HUES48 (cell line): ENCODE measurements at regions not wholly inside any gene's neighbourhood (a gene's known extent, or its start where the extent isn't known, plus 50 kb on each side); places are given as distances from the start of the nearest gene placed in this dataset.

Experiments used
- H3K27ac ChIP-seq: one replicate; pipeline ENCODE4 v1.7.0; 2013; ENCODE audit warnings: low read depth, low read length, inconsistent platforms
- H3K27me3 ChIP-seq: 2 replicates; pipeline ENCODE4 v1.6.1; 2013; ENCODE audit warnings: mild to moderate bottlenecking, low read length; ENCODE audit not compliant: control insufficient read depth, insufficient read depth
- H3K36me3 ChIP-seq: 2 replicates; pipeline ENCODE4 v1.6.1; 2013; ENCODE audit warnings: low read length; ENCODE audit not compliant: control insufficient read depth, insufficient read depth
- H3K4me1 ChIP-seq: 2 replicates; pipeline ENCODE4 v1.6.1; 2013; ENCODE audit warnings: mild to moderate bottlenecking, low read length; ENCODE audit not compliant: control insufficient read depth, insufficient read depth
- H3K4me3 ChIP-seq: 2 replicates; pipeline ENCODE4 v1.5.1; 2013; ENCODE audit warnings: mild to moderate bottlenecking, low read depth, low read length
- H3K9ac ChIP-seq: 2 replicates; pipeline ENCODE4 v1.6.1; 2013; ENCODE audit warnings: mild to moderate bottlenecking, low read depth, low read length, moderate library complexity
- H3K9me3 ChIP-seq: 2 replicates; pipeline ENCODE4 v1.6.1; 2013; ENCODE audit warnings: low read length; ENCODE audit not compliant: control insufficient read depth, insufficient read depth

- no peaks in the 10 kb centered on the region for H3K36me3 ChIP-seq
- no peaks in the 10 kb centered on the region for H3K27me3 ChIP-seq
- H3K9me3 ChIP-seq: no peaks in the 10 kb centered on the region
- H3K9ac ChIP-seq: no peak overlapping the region
- no peak overlapping the region for H3K27ac ChIP-seq
- 0 out of 2 replicates have a peak, but pooled peaks cover 3% of the 10 kb centered on the region for H3K4me1 ChIP-seq
- no peak overlapping the region for H3K4me3 ChIP-seq
These were observed 454.9 kb downstream of the ADRA2A start for GRCh38 chr10:111531690-111532089.

- Histone ChIP-seq H3K4me3 (no peak overlapping the region), H3K4me1 (0 out of 2 replicates have a peak, but pooled peaks cover 3% of the 10 kb centered on the region), H3K9me3 (no peaks in the 10 kb centered on the region), H3K27ac (no peak overlapping the region), H3K36me3 (no peaks in the 10 kb centered on the region), H3K27me3 (no peaks in the 10 kb centered on the region), H3K9ac (no peak overlapping the region)
These were observed 455.3 kb downstream of the ADRA2A start for GRCh38 chr10:111532139-111532538.

- no peaks in the 10 kb centered on the region for H3K4me1 ChIP-seq
- no peak overlapping the region for H3K27ac ChIP-seq
- H3K9me3 ChIP-seq: no peaks in the 10 kb centered on the region
- H3K9ac ChIP-seq: no peak overlapping the region
- H3K36me3 ChIP-seq: no peaks in the 10 kb centered on the region
- no peaks in the 10 kb centered on the region for H3K27me3 ChIP-seq
- H3K4me3 ChIP-seq: no peak overlapping the region
These were observed 462.4 kb downstream of the ADRA2A start for GRCh38 chr10:111539246-111539645.

- no peak overlapping the region for H3K9ac ChIP-seq
- H3K36me3 ChIP-seq: no peaks in the 10 kb centered on the region
- H3K4me1 ChIP-seq: peaks cover 5% of the 10 kb centered on the region; the same call in 1 of the 2 replicates
- H3K9me3 ChIP-seq: no peaks in the 10 kb centered on the region
- H3K4me3 ChIP-seq: no peak overlapping the region
- no peak overlapping the region for H3K27ac ChIP-seq
- no peaks in the 10 kb centered on the region for H3K27me3 ChIP-seq
These were observed 467.0 kb downstream of the ADRA2A start for GRCh38 chr10:111543854-111544253.

GRCh38 chr10:111545861-111546605 is 469.2 kb downstream of the ADRA2A start:
- Histone ChIP-seq H3K36me3 (no peaks in the 10 kb centered on the region), H3K27ac (no peak overlapping the region), H3K4me3 (no peak overlapping the region), H3K27me3 (no peaks in the 10 kb centered on the region), H3K9me3 (no peaks in the 10 kb centered on the region), H3K9ac (no peak overlapping the region), H3K4me1 (peaks cover 5% of the 10 kb centered on the region; the same call in 1 of the 2 replicates)

- no peak overlapping the region for H3K4me3 ChIP-seq
- H3K9me3 ChIP-seq: no peaks in the 10 kb centered on the region
- no peak overlapping the region for H3K27ac ChIP-seq
- H3K27me3 ChIP-seq: no peaks in the 10 kb centered on the region
- H3K36me3 ChIP-seq: no peaks in the 10 kb centered on the region
- H3K9ac ChIP-seq: no peak overlapping the region
- H3K4me1 ChIP-seq: peaks cover 5% of the 10 kb centered on the region; the same call in 1 of the 2 replicates
These were observed 471.4 kb downstream of the ADRA2A start for GRCh38 chr10:111548084-111548726.

- no peaks in the 10 kb centered on the region for H3K27me3 ChIP-seq
- H3K4me3 ChIP-seq: no peak overlapping the region
- H3K9ac ChIP-seq: no peak overlapping the region
These were observed 474.2 kb downstream of the ADRA2A start for GRCh38 chr10:111551001-111551400.

GRCh38 chr10:111556666-111557065 is 479.8 kb downstream of the ADRA2A start:
- no peaks in the 10 kb centered on the region for H3K36me3 ChIP-seq
- H3K4me1 ChIP-seq: peaks cover 2% of the 10 kb centered on the region
- no peaks in the 10 kb centered on the region for H3K9me3 ChIP-seq
- no peak overlapping the region for H3K9ac ChIP-seq
- H3K27ac ChIP-seq: no peak overlapping the region
- no peaks in the 10 kb centered on the region for H3K27me3 ChIP-seq
- no peak overlapping the region for H3K4me3 ChIP-seq

More at GRCh38 chr10:111551001-111551400, 474.2 kb downstream of the ADRA2A start:
- no peak overlapping the region for H3K27ac ChIP-seq
- no peaks in the 10 kb centered on the region for H3K36me3 ChIP-seq
- H3K4me1 ChIP-seq: peaks cover under 1% of the 10 kb centered on the region; the same call in 1 of the 2 replicates
- no peaks in the 10 kb centered on the region for H3K9me3 ChIP-seq

GRCh38 chr10:111558211-111558610 is 481.4 kb downstream of the ADRA2A start:
- Histone ChIP-seq H3K9ac (no peak overlapping the region), H3K4me1 (peaks cover 14% of the 10 kb centered on the region), H3K36me3 (no peaks in the 10 kb centered on the region), H3K9me3 (no peaks in the 10 kb centered on the region), H3K27me3 (no peaks in the 10 kb centered on the region), H3K27ac (no peak overlapping the region), H3K4me3 (no peak overlapping the region)

GRCh38 chr10:111560027-111560426 is 483.2 kb downstream of the ADRA2A start:
- Histone ChIP-seq H3K4me3 (no peak overlapping the region), H3K4me1 (peaks cover 16% of the 10 kb centered on the region), H3K27ac (no peak overlapping the region), H3K27me3 (no peaks in the 10 kb centered on the region), H3K9ac (no peak overlapping the region), H3K36me3 (no peaks in the 10 kb centered on the region), H3K9me3 (no peaks in the 10 kb centered on the region)

- Histone ChIP-seq H3K4me3 (no peak overlapping the region), H3K9me3 (no peaks in the 10 kb centered on the region), H3K27me3 (no peaks in the 10 kb centered on the region), H3K36me3 (no peaks in the 10 kb centered on the region), H3K27ac (no peak overlapping the region), H3K9ac (no peak overlapping the region), H3K4me1 (peaks cover 16% of the 10 kb centered on the region)
These were observed 484.3 kb downstream of the ADRA2A start for GRCh38 chr10:111561124-111561523.
